H1 (cell line): ENCODE measurements at regions not wholly inside any gene's neighbourhood (a gene's known extent, or its start where the extent isn't known, plus 50 kb on each side); places are given as distances from the start of the nearest gene placed in this dataset.

Experiments used
- CTCF ChIA-PET: fragments of 300-600 bp; sonication (Branson Sonifier 250); formaldehyde crosslinking; loops from one replicate; lab custom pipeline; 2021; ENCODE audit not compliant: partially characterized antibody; lab: Charles Lee
- POLR2A ChIA-PET: fragments of 300-600 bp; sonication (Branson Sonifier 250); formaldehyde crosslinking; loops from one replicate; lab custom pipeline; 2021; ENCODE audit warnings: inconsistent platforms; ENCODE audit not compliant: partially characterized antibody; lab: Charles Lee
- DNase-seq, 2 experiments: peaks; one replicate each; pipeline versions ENCODE4 v3.0.0 to v3.0.0-alpha.2; 2010 to 2022; ENCODE audit warnings: low spot score in 2 of 2, low read depth in 1 of 2, mixed read lengths in 1 of 2
- FAIRE-seq: peaks from 2 replicates; lab custom pipeline; 2011; peaks lifted over from hg19 to GRCh38; lab: Jason Lieb, UNC
- H2AFZ ChIP-seq: 2 replicates; pipeline ENCODE4 v1.8.1; 2012; ENCODE audit warnings: low read length, inconsistent platforms
- H2AK5ac ChIP-seq: 2 replicates; pipeline ENCODE4 v1.6.1; 2013; ENCODE audit warnings: low read depth, low read length
- H2BK120ac ChIP-seq: replicated peaks from 2 replicates; pipeline ENCODE3; 2013; ENCODE audit warnings: low read depth, low read length, inconsistent platforms
- H2BK12ac ChIP-seq: 2 replicates; pipeline ENCODE4 v1.6.1; 2013; ENCODE audit warnings: low read depth, low read length
- H2BK15ac ChIP-seq: 2 replicates; pipeline ENCODE4 v1.6.1; 2013; ENCODE audit warnings: low read length
- H2BK20ac ChIP-seq: 2 replicates; pipeline ENCODE4 v1.6.1; 2013; ENCODE audit warnings: low read length
- H2BK5ac ChIP-seq: 2 replicates; pipeline ENCODE4 v1.6.1; 2013; ENCODE audit warnings: low read depth, low read length
- H3K14ac ChIP-seq: 2 replicates; pipeline ENCODE4 v1.6.1; 2013; ENCODE audit warnings: inconsistent platforms; ENCODE audit not compliant: insufficient read length
- H3K18ac ChIP-seq: 2 replicates; pipeline ENCODE4 v1.6.1; 2013; ENCODE audit warnings: low read length; ENCODE audit errors: extremely low read depth
- H3K23ac ChIP-seq: 2 replicates; pipeline ENCODE4 v1.6.1; 2013; ENCODE audit warnings: inconsistent platforms; ENCODE audit not compliant: insufficient read length
- H3K23me2 ChIP-seq: 2 replicates; pipeline ENCODE4 v1.6.1; 2013; ENCODE audit warnings: low read depth, low read length
- H3K27ac ChIP-seq: 2 replicates; pipeline ENCODE4 v1.6.1; 2011; ENCODE audit warnings: low read depth, low read length, inconsistent platforms
- H3K27me3 ChIP-seq, 4 experiments: replicated peaks in 1 of 4; 1 replicate in 1 of 4; 2 replicates in 3 of 4; pipeline versions ENCODE4 v1.6.1 to v1.8.1; 2011 to 2013; ENCODE audit warnings: low read length in 3 of 4, mild to moderate bottlenecking in 3 of 4, inconsistent platforms in 2 of 4, mixed read lengths in 2 of 4, moderate library complexity in 1 of 4; ENCODE audit not compliant: control insufficient read depth in 3 of 4, insufficient read depth in 3 of 4; ENCODE audit errors: extremely low read depth in 1 of 4
- H3K36me3 ChIP-seq, 4 experiments: 2 replicates each; pipeline versions ENCODE4 v1.6.1 to v1.8.1; 2011 to 2013; ENCODE audit warnings: mild to moderate bottlenecking in 4 of 4, low read length in 3 of 4, moderate library complexity in 2 of 4, control low read depth in 1 of 4, inconsistent platforms in 1 of 4; ENCODE audit not compliant: insufficient read depth in 4 of 4, control insufficient read depth in 2 of 4
- H3K4ac ChIP-seq: replicated peaks from 2 replicates; pipeline ENCODE3; 2013; ENCODE audit warnings: low read length, low read depth, mixed read lengths, inconsistent platforms; ENCODE audit not compliant: insufficient read length
- H3K4me1 ChIP-seq, 4 experiments: replicated peaks in 1 of 4; 1 replicate in 1 of 4; 2 replicates in 3 of 4; pipeline versions ENCODE4 v1.6.1 to v1.8.1; 2011 to 2013; ENCODE audit warnings: low read length in 3 of 4, inconsistent platforms in 2 of 4, mixed read lengths in 1 of 4; ENCODE audit not compliant: insufficient read depth in 4 of 4, control insufficient read depth in 3 of 4
- H3K4me2 ChIP-seq, 2 experiments: 2 replicates each; pipeline versions ENCODE4 v1.6.1 to v1.8.1; 2011 to 2013; ENCODE audit warnings: low read depth in 2 of 2, low read length in 2 of 2, control low read depth in 1 of 2, inconsistent platforms in 1 of 2, mild to moderate bottlenecking in 1 of 2; ENCODE audit not compliant: insufficient read depth in 1 of 2
- H3K4me3 ChIP-seq, 4 experiments: fragments of 200-600, 300-600 bp in 1 of 4; sonication (generic), shearing (Covaris generic), sonication (Bioruptor Twin) in 1 of 4; 2 replicates each; pipeline versions ENCODE4 v1.5.1 to v1.8.1; 2011 to 2016; ENCODE audit warnings: low read length in 4 of 4, low read depth in 3 of 4, control low read depth in 2 of 4, inconsistent platforms in 2 of 4, mild to moderate bottlenecking in 2 of 4, mixed read lengths in 1 of 4, moderate library complexity in 1 of 4; ENCODE audit not compliant: insufficient read depth in 2 of 4; ENCODE audit errors: extremely low read depth in 1 of 4
- H3K56ac ChIP-seq: replicated peaks from 2 replicates; pipeline ENCODE3; 2013; ENCODE audit warnings: low read depth, mild to moderate bottlenecking, mixed read lengths, low read length, inconsistent platforms; ENCODE audit not compliant: insufficient read length
- H3K79me1 ChIP-seq: 2 replicates; pipeline ENCODE4 v1.6.1; 2013; ENCODE audit warnings: low read depth, low read length, control low read depth
- H3K79me2 ChIP-seq, 2 experiments: 2 replicates each; pipeline versions ENCODE4 v1.6.1 to v1.8.1; 2012 to 2013; ENCODE audit warnings: low read length in 2 of 2, mild to moderate bottlenecking in 2 of 2, inconsistent platforms in 1 of 2; ENCODE audit not compliant: insufficient read depth in 2 of 2, control insufficient read depth in 1 of 2
- H3K9ac ChIP-seq, 4 experiments: replicated peaks in 1 of 4; 1 replicate in 1 of 4; 2 replicates in 3 of 4; pipeline versions ENCODE4 v1.6.1 to v1.8.1; 2011 to 2013; ENCODE audit warnings: low read depth in 3 of 4, low read length in 3 of 4, control low read depth in 2 of 4, mild to moderate bottlenecking in 2 of 4, moderate library complexity in 2 of 4, inconsistent platforms in 1 of 4; ENCODE audit errors: extremely low read depth in 1 of 4
- H3K9me3 ChIP-seq, 2 experiments: 2 replicates each; pipeline versions ENCODE4 v1.6.1 to v1.8.1; 2012 to 2013; ENCODE audit warnings: mild to moderate bottlenecking in 2 of 2, moderate library complexity in 2 of 2, control low read depth in 1 of 2, inconsistent platforms in 1 of 2, low read depth in 1 of 2, low read length in 1 of 2, mixed read lengths in 1 of 2; ENCODE audit not compliant: insufficient read depth in 2 of 2
- H4K20me1 ChIP-seq, 2 experiments: replicated peaks in 1 of 2; 2 replicates each; pipeline versions ENCODE3 to v1.8.1; 2011 to 2013; ENCODE audit warnings: inconsistent platforms in 2 of 2, low read length in 2 of 2, mild to moderate bottlenecking in 1 of 2; ENCODE audit not compliant: insufficient read depth in 2 of 2, control insufficient read depth in 1 of 2
- H4K5ac ChIP-seq: 2 replicates; pipeline ENCODE4 v1.6.1; 2013; ENCODE audit warnings: low read length, low read depth, mixed read lengths, inconsistent platforms; ENCODE audit not compliant: insufficient read length
- H4K8ac ChIP-seq: 2 replicates; pipeline ENCODE4 v1.8.0; 2013; ENCODE audit warnings: mild to moderate bottlenecking, moderate library complexity, low read length, inconsistent platforms; ENCODE audit not compliant: insufficient read depth; ENCODE audit errors: extremely low read depth
- H4K91ac ChIP-seq: replicated peaks from 2 replicates; pipeline ENCODE3; 2013; ENCODE audit warnings: low read length, mixed read lengths, inconsistent platforms; ENCODE audit not compliant: insufficient read length
- ATF2 ChIP-seq: IDR thresholded peaks from 2 replicates; pipeline ENCODE4 v1.6.1; 2012; ENCODE audit warnings: low read length, inconsistent platforms
- BCL11A ChIP-seq, 2 experiments: IDR thresholded peaks; one replicate each; pipeline ENCODE4 v1.6.1; 2011; ENCODE audit warnings: low read depth in 2 of 2, low read length in 2 of 2, mild to moderate bottlenecking in 2 of 2
- EZH2 ChIP-seq: fragments of 200-600 bp; sonication (generic); IDR thresholded peaks from 2 replicates; pipeline ENCODE4 v1.7.1; 2012; ENCODE audit warnings: low read depth, mild to moderate bottlenecking, moderate library complexity, low read length, inconsistent platforms; ENCODE audit not compliant: severe bottlenecking
- WGBS, 2 experiments: shearing (Covaris generic) in 1 of 2; methylation state at CpG; one replicate each; pipeline versions ENCODE4 v1.1.6 to v1.1.7; 2013 to 2015; ENCODE audit warnings: low lambda C conversion rate in 2 of 2, mixed read lengths in 2 of 2, inconsistent platforms in 1 of 2, low coverage in 1 of 2, missing lambda C conversion rate in 1 of 2; ENCODE audit not compliant: insufficient replicate concordance in 2 of 2, insufficient coverage in 1 of 2, insufficient read length in 1 of 2; ENCODE audit errors: extremely low coverage in 1 of 2, missing lambda C conversion rate in 1 of 2; 5-methylcytosine and 5-hydroxymethylcytosine counted together

DNA sequence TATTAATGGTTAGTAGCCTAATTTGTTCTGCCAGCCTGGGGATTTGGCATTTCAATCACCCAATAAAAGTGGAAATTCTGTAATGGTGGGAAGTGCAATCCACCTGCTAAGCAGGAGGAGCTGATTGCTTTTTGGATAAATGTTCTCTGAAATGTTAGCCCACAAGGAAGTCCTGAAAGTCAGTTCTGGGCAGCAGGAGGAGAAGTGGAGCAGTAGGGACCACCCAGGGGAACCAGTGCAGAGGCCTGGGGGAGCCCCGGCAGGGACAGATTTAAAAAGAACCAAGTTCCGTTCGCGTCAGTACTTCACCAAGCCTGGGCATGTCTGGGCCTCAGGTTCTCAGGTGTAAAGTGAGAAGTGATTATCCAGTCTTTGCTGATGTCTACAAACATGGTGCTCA lies 248.5 kb upstream of the RAB6C start:
- Histone ChIP-seq H3K4me1 (no peaks in the 10 kb centered on the region), H3K27ac (no peak overlapping the region), H3K23ac (no peak overlapping the region), H4K8ac (no peak overlapping the region; the same call in 1 of the 2 replicates), H3K27me3 (no peaks in the 10 kb centered on the region), H3K23me2 (peaks cover 10% of the 10 kb centered on the region; the same call in 1 of the 2 replicates), H3K4ac (no peak overlapping the region), H3K18ac (no peak overlapping the region), H3K36me3 (no peaks in the 10 kb centered on the region), H2BK20ac (no peak overlapping the region), H3K56ac (no peak overlapping the region), H2AK5ac (no peak overlapping the region), H2AFZ (no peak overlapping the region), H3K4me2 (no peak overlapping the region), H4K20me1 (peaks cover 0 to 5% of the 10 kb centered on the region in 2 experiments), H2BK15ac (no peak overlapping the region), H2BK12ac (no peak overlapping the region), H3K9me3 (peaks cover 0 to 8% of the 10 kb centered on the region in 2 experiments; a peak in 1 of 4 replicates), H3K79me1 (no peaks in the 10 kb centered on the region), H4K5ac (no peak overlapping the region), H2BK120ac (no peak overlapping the region), H4K91ac (no peak overlapping the region), H3K4me3 (no peak overlapping the region), H3K9ac (no peak overlapping the region), H3K79me2 (no peaks in the 10 kb centered on the region), H2BK5ac (no peak overlapping the region), H3K14ac (no peak overlapping the region)
- ChIA-PET CTCF (interaction anchor here (1.4 kb wide), 1 partner anchor 8 kb away, joined by 3 read pairs; no protein-coding TSS in a partner anchor), POLR2A (no interaction called here)
- no peak for DNase-seq
- 98% methylated on average over 4 of the region's 4 CpGs; no CpG with 5 or more reads in 1 of the 2 experiments for WGBS, 2 experiments
- no peak for FAIRE-seq
- no peak for TF ChIP-seq EZH2
- no peak for TF ChIP-seq BCL11A (IDR thresholded peaks at IDR 0.05; ENCODE audit: low read depth in 2 of 2, low read length in 2 of 2)
- TF ChIP-seq ATF2: no peak
